Right cardiac atrium (tissue), 5 donors: ENCODE measurements at regions not wholly inside any gene's neighbourhood (a gene's known extent, or its start where the extent isn't known, plus 50 kb on each side); places are given as distances from the start of the nearest gene placed in this dataset.

Source experiments
- ATAC-seq, 2 donors: fragments of 200-7000 bp; cut with Tn5 transposase; one replicate each; pipeline versions ENCODE4 v1.8.0 to v1.9.1; 2020; ENCODE audit warnings: moderate library complexity in 2 of 2, mild to moderate bottlenecking in 1 of 2
- DNase-seq, 3 donors: peaks; one replicate each; pipeline ENCODE4 v3.0.0-alpha.2; 2020
- H3K27ac ChIP-seq: one replicate; pipeline ENCODE4 v1.5.1; 2013; ENCODE audit warnings: mild to moderate bottlenecking, low read length, control low read depth, moderate library complexity
- H3K27me3 ChIP-seq: one replicate; pipeline ENCODE4 v1.6.1; 2013; ENCODE audit not compliant: control insufficient read depth, insufficient read depth
- H3K4me1 ChIP-seq: one replicate; pipeline ENCODE4 v1.6.1; 2013; ENCODE audit warnings: low read length; ENCODE audit not compliant: control insufficient read depth, insufficient read depth
- H3K4me3 ChIP-seq: one replicate; pipeline ENCODE4 v1.5.1; 2013; ENCODE audit warnings: low read length, control low read depth
- H3K9me3 ChIP-seq: one replicate; pipeline ENCODE4 v1.6.1; 2013; ENCODE audit warnings: low read length; ENCODE audit not compliant: control insufficient read depth
- WGBS: extraction: QIAGEN DNeasy Blood & Tissue Kit; methylation state at CpG from one replicate; pipeline ENCODE4 v1.1.7; 2013; 5-methylcytosine and 5-hydroxymethylcytosine counted together
- intact Hi-C, 4 donors: fragments of 100-400 bp; cut with DNase I; formaldehyde crosslinking; loops; one replicate each; pipeline versions ENCODE4 v1.11.0 to v1.14.0; 2022 to 2023
- donor health status: healthy with polysubstance abuse.
- donor health status: DM: no; HTN: yes; CAD: no.
- donor health status: DM: no; HTN: no; CAD: no.
- donor health status: DM: no; HTN: yes; CAD: no; lungs with severe emphysema.
- donor health status: DM: yes; HTN: yes; CAD: no.

DNA sequence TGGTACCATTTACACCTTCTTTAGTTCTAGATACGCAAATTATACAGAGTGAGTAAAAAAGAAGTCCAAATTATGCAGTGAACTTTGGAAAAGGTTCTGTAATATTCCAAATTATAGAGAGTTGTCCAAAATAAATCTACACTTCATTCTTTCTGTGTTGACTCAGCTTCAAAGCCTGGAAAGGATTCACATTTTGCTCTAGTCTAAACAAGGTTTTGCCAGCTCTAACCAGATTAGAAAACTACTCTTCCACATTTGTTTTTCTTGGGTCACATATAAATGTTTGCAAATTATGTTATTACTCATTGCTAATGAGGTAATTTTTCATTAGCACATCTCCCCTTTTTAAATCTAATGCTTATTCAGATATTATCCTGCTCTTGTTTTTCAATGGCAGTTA, 1562.4 kb upstream of the SEL1L start:
- no peak overlapping the region for H3K4me3 ChIP-seq
- no peaks in the 10 kb centered on the region for H3K4me1 ChIP-seq
- H3K27me3 ChIP-seq: no peaks in the 10 kb centered on the region
- no peaks in the 10 kb centered on the region for H3K9me3 ChIP-seq
- ATAC-seq (no peak), DNase-seq (no peak)
- 54% methylated on average over 1 of the region's 1 CpG for WGBS
- H3K27ac ChIP-seq: no peak overlapping the region
- intact Hi-C loops: no loop called here

DNA sequence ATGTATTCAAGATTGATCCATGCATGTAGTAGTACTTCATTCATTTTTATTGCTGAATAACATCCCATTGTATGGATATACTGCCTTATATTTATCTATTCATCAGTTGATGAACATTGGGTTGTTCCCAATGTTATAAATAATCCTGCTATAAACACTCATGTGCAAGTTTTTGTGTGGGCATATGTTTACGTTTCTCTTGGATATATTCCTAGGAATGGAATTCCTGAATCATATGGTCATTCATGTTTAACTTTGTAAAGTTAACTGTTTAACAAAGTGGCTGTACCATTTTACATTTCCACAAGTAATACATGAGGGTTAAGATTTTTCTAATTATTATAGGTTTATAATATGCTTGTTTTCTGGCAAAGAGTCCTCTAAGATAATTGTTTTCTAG, 1568.2 kb upstream of the SEL1L start:
- DNase-seq: no peak
- Histone ChIP-seq H3K27me3 (no peaks in the 10 kb centered on the region), H3K9me3 (no peaks in the 10 kb centered on the region), H3K4me3 (no peak overlapping the region), H3K4me1 (no peaks in the 10 kb centered on the region), H3K27ac (no peak overlapping the region)
- 58% methylated on average over 1 of the region's 1 CpG for WGBS
- intact Hi-C loops: no loop called here
- ATAC-seq: no peak

DNA sequence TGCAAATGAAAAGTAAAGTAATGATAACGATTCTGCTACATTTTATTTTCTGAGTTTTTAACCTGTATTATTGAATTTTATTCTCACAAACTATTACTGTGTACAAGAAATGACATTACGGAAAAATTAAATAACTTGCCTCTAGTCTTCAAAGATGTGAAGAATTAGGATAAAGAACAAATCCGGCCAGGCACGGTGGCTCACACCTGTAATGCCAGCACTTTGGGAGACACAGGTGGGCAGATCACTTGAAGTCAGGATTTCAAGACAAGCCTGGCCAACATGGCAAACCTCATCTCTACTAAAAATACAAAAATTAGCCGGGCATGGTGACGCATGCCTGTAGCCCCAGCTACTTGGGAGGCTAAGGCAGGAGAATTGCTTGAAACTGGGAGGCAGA, 1584.4 kb upstream of the SEL1L start:
- intact Hi-C loops: no loop called here
- no peaks in the 10 kb centered on the region for H3K27me3 ChIP-seq

DNA sequence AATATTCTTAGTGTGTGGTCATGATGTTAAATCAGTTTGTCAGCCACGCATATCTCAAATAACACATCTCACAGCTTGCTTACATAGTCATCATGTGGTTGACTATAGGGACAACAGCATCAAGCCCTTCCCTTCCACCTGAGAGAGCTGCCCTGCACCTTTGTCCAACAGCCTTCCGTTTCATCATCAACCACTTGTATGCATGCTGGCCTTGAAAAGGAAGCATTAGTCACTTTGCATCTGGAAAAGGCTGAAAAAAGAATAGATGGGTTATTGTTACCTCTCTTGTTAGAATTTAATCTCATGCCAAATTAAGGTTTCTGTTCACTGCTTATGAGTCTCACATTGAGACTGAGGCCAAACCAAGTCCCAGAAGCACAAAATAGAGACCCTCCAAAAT, 1586.5 kb upstream of the SEL1L start:
- Histone ChIP-seq H3K27me3 (no peaks in the 10 kb centered on the region), H3K4me1 (no peaks in the 10 kb centered on the region), H3K4me3 (no peak overlapping the region), H3K27ac (no peak overlapping the region), H3K9me3 (no peaks in the 10 kb centered on the region)
- intact Hi-C loops: no loop called here
- ATAC-seq: no peak
- WGBS: 89% methylated on average over 2 of the region's 2 CpGs
- no peak for DNase-seq

More for the DNA sequence above, 1584.4 kb upstream of the SEL1L start:
- Histone ChIP-seq H3K9me3 (no peaks in the 10 kb centered on the region), H3K4me3 (no peak overlapping the region), H3K4me1 (no peaks in the 10 kb centered on the region), H3K27ac (no peak overlapping the region)
- 91% methylated on average over 6 of the region's 6 CpGs for WGBS
- DNase-seq: no peak
- no peak for ATAC-seq

DNA sequence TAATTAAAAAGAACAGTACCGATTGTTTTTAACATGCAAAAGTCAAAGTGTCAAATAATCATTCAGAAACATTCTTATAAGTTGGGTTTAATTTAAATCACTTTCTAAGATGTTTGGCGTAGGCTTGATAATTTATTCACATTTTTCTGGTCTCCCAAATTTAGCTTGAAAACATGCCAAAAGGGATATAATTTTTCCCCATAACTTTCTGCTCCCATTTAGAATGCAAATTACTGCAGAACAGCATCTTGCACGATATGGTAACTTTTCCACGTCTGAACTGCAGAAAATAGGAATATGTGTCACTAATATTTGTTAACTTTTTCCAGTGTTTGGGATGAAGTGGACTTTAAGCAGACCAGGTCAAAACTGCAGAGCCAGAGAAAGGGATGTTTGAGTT, 1592.4 kb upstream of the SEL1L start:
- DNase-seq: no peak

DNA sequence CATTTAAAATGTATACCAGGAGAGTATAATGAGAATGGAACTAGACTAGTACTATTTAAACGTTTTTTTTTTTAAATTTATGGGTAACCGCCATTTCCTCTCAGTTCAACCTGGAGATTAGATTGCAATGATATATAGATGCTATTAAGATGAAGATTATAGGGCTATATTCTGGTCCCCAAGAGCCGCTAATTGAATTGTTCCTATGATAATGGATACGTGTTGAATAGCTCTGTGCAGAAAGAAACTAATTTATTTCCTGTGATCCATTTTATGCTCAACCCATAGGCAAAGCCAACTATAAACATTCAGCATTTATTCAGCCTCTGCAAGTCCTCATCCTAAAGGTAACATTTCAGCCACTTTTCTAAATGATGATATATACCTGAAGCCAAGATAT, 1595.1 kb upstream of the SEL1L start:
- H3K4me3 ChIP-seq: no peak overlapping the region
- 75% methylated on average over 4 of the region's 4 CpGs for WGBS
- ATAC-seq: no peak
- no peaks in the 10 kb centered on the region for H3K27me3 ChIP-seq
- H3K27ac ChIP-seq: no peak overlapping the region
- intact Hi-C loops: no loop called here
- DNase-seq: no peak
- no peaks in the 10 kb centered on the region for H3K9me3 ChIP-seq
- H3K4me1 ChIP-seq: peaks cover 1% of the 10 kb centered on the region

More for the DNA sequence above, 1592.4 kb upstream of the SEL1L start:
- Histone ChIP-seq H3K27me3 (no peaks in the 10 kb centered on the region), H3K4me3 (no peak overlapping the region), H3K9me3 (no peaks in the 10 kb centered on the region), H3K27ac (no peak overlapping the region), H3K4me1 (peaks cover 1% of the 10 kb centered on the region)
- no peak for ATAC-seq
- intact Hi-C loops: no loop called here
- WGBS: 74% methylated on average over 4 of the region's 4 CpGs

- no peak for DNase-seq
- no peaks in the 10 kb centered on the region for H3K9me3 ChIP-seq
- no peak overlapping the region for H3K4me3 ChIP-seq
- peaks cover 1% of the 10 kb centered on the region for H3K4me1 ChIP-seq
- no peak overlapping the region for H3K27ac ChIP-seq
- no peak for ATAC-seq
- WGBS: 70% methylated on average over 3 of the region's 3 CpGs
- no peaks in the 10 kb centered on the region for H3K27me3 ChIP-seq
- intact Hi-C loops: no loop called here
Measured at GRCh38 chr14:83129496-83129895, 1595.8 kb upstream of the SEL1L start.

DNA sequence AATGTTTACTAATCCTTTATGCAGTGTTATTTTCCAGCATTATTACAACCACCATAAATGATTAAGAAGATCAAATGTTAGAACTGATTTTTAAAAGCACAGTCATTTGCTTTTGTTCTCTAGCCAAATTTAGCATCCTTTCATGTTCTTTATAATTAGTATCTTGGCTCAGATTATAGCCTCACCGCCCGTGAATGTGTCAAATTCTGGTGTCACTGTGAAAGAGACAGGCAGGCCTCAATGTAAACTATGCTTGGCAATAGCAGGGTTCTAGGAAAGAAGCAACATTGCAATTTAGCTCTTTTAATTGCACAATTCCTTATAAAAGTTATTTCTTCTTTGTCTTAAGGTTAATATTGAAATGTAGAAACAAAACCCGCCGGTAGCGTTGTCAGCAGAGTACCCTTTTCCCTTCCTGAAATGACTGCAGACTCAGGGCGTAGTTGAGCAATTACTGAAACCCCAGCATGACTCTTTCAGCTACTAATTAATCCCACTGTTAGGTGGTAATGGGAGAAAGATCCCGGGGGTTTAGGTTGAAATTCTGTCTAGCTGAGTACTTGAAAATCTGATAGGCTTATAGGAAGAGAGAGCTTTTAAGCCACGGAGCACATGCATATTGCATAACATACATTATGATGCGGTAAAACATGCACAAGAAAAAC, 1600.5 kb upstream of the SEL1L start:
- H3K27me3 ChIP-seq: no peaks in the 10 kb centered on the region
- H3K9me3 ChIP-seq: no peaks in the 10 kb centered on the region
- no peak for ATAC-seq
- no peak overlapping the region for H3K4me3 ChIP-seq
- no peak for DNase-seq
- intact Hi-C loops: no loop called here
- no peak overlapping the region for H3K27ac ChIP-seq
- 61% methylated on average over 9 of the region's 9 CpGs for WGBS
- no peaks in the 10 kb centered on the region for H3K4me1 ChIP-seq

- no peak for DNase-seq
Measured at GRCh38 chr14:83140756-83141155, 1607.1 kb upstream of the SEL1L start.

DNA sequence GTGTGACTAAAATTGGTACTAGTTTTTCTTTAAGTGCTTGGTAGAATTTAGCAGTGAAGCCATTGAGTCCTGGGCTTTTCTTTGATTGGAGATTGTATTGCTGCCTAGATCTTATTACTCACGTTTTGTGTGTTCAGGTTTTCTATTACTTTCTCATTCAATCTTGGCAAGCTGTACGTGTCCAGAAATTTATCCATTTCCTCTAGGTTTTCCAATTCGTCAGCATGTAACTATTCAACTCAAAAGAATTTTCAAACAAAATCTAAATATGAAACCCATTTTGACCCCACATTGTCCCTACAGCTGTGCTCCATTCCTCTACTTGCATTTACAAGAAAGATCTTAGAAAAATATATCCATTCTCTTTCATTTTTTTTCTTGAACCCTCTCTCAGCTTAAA, 1613.4 kb upstream of the SEL1L start:
- H3K27ac ChIP-seq: no peak overlapping the region
- intact Hi-C loops: no loop called here
- no peaks in the 10 kb centered on the region for H3K4me1 ChIP-seq
- no peaks in the 10 kb centered on the region for H3K27me3 ChIP-seq
- no peak overlapping the region for H3K4me3 ChIP-seq
- ATAC-seq: no peak
- H3K9me3 ChIP-seq: no peaks in the 10 kb centered on the region
- 74% methylated on average over 3 of the region's 3 CpGs for WGBS
- DNase-seq: no peak

More at GRCh38 chr14:83140756-83141155, 1607.1 kb upstream of the SEL1L start:
- ATAC-seq: no peak
- H3K4me1 ChIP-seq: no peaks in the 10 kb centered on the region
- intact Hi-C loops: no loop called here
- no peaks in the 10 kb centered on the region for H3K9me3 ChIP-seq
- H3K27ac ChIP-seq: no peak overlapping the region
- H3K4me3 ChIP-seq: no peak overlapping the region
- H3K27me3 ChIP-seq: no peaks in the 10 kb centered on the region
- 89% methylated on average over 4 of the region's 4 CpGs for WGBS

- DNase-seq (no peak), ATAC-seq (no peak)
- H3K27ac ChIP-seq: no peak overlapping the region
- no peaks in the 10 kb centered on the region for H3K9me3 ChIP-seq
- WGBS: 56% methylated on average over 1 of the region's 1 CpG
- no peak overlapping the region for H3K4me3 ChIP-seq
- H3K27me3 ChIP-seq: no peaks in the 10 kb centered on the region
- no peaks in the 10 kb centered on the region for H3K4me1 ChIP-seq
- intact Hi-C loops: no loop called here
Measured at GRCh38 chr14:83151571-83151970, 1617.9 kb upstream of the SEL1L start.

DNA sequence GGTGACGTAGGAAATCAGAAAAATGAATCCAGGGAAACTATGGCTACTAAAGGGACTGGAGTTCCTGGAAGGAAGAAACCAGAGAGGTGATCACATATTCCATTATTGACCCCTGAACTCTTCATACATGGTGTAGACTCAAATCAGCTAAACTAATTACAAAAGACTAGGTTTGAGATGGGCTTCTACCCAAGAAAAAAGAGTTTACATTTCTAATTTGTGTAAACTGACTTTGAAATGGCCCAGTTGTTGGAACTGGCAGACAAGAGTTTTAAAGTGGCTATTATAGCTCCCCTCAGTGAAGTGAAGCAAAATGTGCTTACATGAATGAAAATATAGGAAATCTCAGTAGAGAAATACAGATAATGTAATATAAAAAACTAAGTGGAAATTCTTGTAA, 1619.4 kb upstream of the SEL1L start:
- DNase-seq: no peak
- intact Hi-C loops: no loop called here
- no peak for ATAC-seq
- H3K4me3 ChIP-seq: no peak overlapping the region
- no peaks in the 10 kb centered on the region for H3K4me1 ChIP-seq
- H3K9me3 ChIP-seq: no peaks in the 10 kb centered on the region
- WGBS: 65% methylated on average over 1 of the region's 1 CpG
- H3K27ac ChIP-seq: no peak overlapping the region
- H3K27me3 ChIP-seq: no peaks in the 10 kb centered on the region
